ENCODE measurements at regions not wholly inside any gene's neighbourhood (a gene's known extent, or its start where the extent isn't known, plus 50 kb on each side); places are given as distances from the start of the nearest gene placed in this dataset.

- TF ChIP-seq ZNF462 (CRISPR knock-in tag; IDR thresholded peaks at IDR 0.05) (no peak), CTCF (conservative IDR thresholded peaks at IDR 0.05; ENCODE audit: low read depth in 2 of 2) (no peak), ZNF331 (CRISPR knock-in tag; IDR thresholded peaks at IDR 0.05; ENCODE audit: low read depth) (no peak), NANOG (IDR thresholded peaks at IDR 0.05; ENCODE audit: borderline replicate concordance) (no peak)
Measured at GRCh38 chr1:91603409-91603808, 102.8 kb downstream of the CDC7 start (continued).

- Mint-ChIP-seq H3K27ac (no peak overlapping the region), H3K36me3 (ENCODE audit: low read depth) (no peaks in the 10 kb centered on the region)
- no peak for ATAC-seq
Measured at GRCh38 chr1:91604632-91605031, 104.0 kb downstream of the CDC7 start.

More at GRCh38 chr1:91604632-91605031, 104.0 kb downstream of the CDC7 start:
- H3K27me3 Mint-ChIP-seq (ENCODE audit: insufficient read depth, low read depth, poor library complexity): peaks cover 5% of the 10 kb centered on the region
- H3K4me3 Mint-ChIP-seq: no peak overlapping the region
- H3K9me3 Mint-ChIP-seq: no peaks in the 10 kb centered on the region
- Histone ChIP-seq H3F3A (replicated peaks; ENCODE audit: low read depth) (no peaks in the 10 kb centered on the region), H3K4me1 (ENCODE audit: insufficient read depth) (no peaks in the 10 kb centered on the region), H3K9me2 (ENCODE audit: insufficient read depth) (0 out of 2 replicates have a peak, but pooled peaks cover 2% of the 10 kb centered on the region), H3K4me3 (no peak overlapping the region), H3K4me2 (no peak overlapping the region), H2AFZ (no peak overlapping the region; the same call in 1 of the 2 replicates), H3K36me3 (ENCODE audit: insufficient read depth) (no peaks in the 10 kb centered on the region), H3K79me2 (replicated peaks; ENCODE audit: insufficient read depth) (no peaks in the 10 kb centered on the region), H3K27me3 (ENCODE audit: insufficient read depth) (no peaks in the 10 kb centered on the region), H3K27ac (ENCODE audit: low read depth) (no peak overlapping the region), H4K20me1 (replicated peaks; ENCODE audit: insufficient read depth) (no peaks in the 10 kb centered on the region; the same call in 1 of the 2 replicates)
- TF ChIP-seq NANOG (IDR thresholded peaks at IDR 0.05; ENCODE audit: borderline replicate concordance) (no peak), STAT1 (IDR thresholded peaks at IDR 0.05; ENCODE audit: unreplicated experiment) (no peak), REST (IDR thresholded peaks at IDR 0.05; ENCODE audit: unreplicated experiment) (no peak)
- peaks cover 7% of the 10 kb centered on the region; the same call in 1 of the 3 replicates for H3K4me1 Mint-ChIP-seq
- DNase-seq (ENCODE audit: low spot score): no peak

All from GM23338 (cell line).